HepG2 (cell line): ENCODE measurements at regions not wholly inside any gene's neighbourhood (a gene's known extent, or its start where the extent isn't known, plus 50 kb on each side); places are given as distances from the start of the nearest gene placed in this dataset.
A peak's percentile ranks its signal among the peaks of the same experiment; 100 is the strongest.
"Not testable (repeated sequence)": the region's sequence is repeated elsewhere in the genome, so short reads cannot be mapped to it uniquely, and the experiment has no call there.

Experiments
- ATAC-seq: fragments of 200-7000 bp; cut with Tn5 transposase; 3 replicates; pipeline ENCODE4 v1.9.1; 2020; ENCODE audit warnings: mild to moderate bottlenecking, moderate library complexity
- BruUV-seq: library from RNA; stranded (reverse); fragments of 400-500 nt; replicated peaks from 2 replicates; lab custom pipeline; 2021; lab: Mats Ljungman, UMichigan
- CTCF ChIA-PET: fragments of 300-600 bp; formaldehyde crosslinking; extraction: SDS; loops from one replicate; lab custom pipeline; 2021; ENCODE audit warnings: low total read pairs, inconsistent platforms, low intra/inter-chr PET ratio; lab: Yijun Ruan, JAX
- POLR2A ChIA-PET: fragments of 350-600 bp; sonication (Branson Sonifier 250); formaldehyde crosslinking; loops from one replicate; lab custom pipeline; 2020; ENCODE audit warnings: antibody characterized with exemption, inconsistent platforms; lab: Yijun Ruan, JAX
- DNase-seq: peaks from one replicate; pipeline ENCODE4 v3.0.0-alpha.2; 2015; ENCODE audit warnings: low spot score
- FAIRE-seq: peaks from 3 replicates; lab custom pipeline; 2011; peaks lifted over from hg19 to GRCh38; lab: Jason Lieb, UNC
- H2AFZ ChIP-seq: one replicate; pipeline ENCODE4 v1.6.1; 2011; ENCODE audit warnings: low read length, inconsistent platforms
- H3K27ac ChIP-seq: fragments of 300-600 bp; 3 replicates; pipeline ENCODE4 v1.8.0; 2011; ENCODE audit warnings: mixed run types, mild to moderate bottlenecking, mixed read lengths, low read length, inconsistent platforms; ENCODE audit not compliant: insufficient read depth; ENCODE audit errors: extremely low read length
- H3K27me3 ChIP-seq, 2 experiments: fragments of 200-600 bp in 1 of 2; 2 replicates in 1 of 2; 3 replicates in 1 of 2; pipeline versions ENCODE4 v1.6.0 to v1.8.0; 2011; ENCODE audit warnings: low read length in 2 of 2, mild to moderate bottlenecking in 2 of 2, moderate library complexity in 2 of 2, inconsistent platforms in 1 of 2; ENCODE audit not compliant: insufficient read depth in 2 of 2, control insufficient read depth in 1 of 2
- H3K36me3 ChIP-seq, 2 experiments: fragments of 200-600 bp in 1 of 2; replicated peaks in 1 of 2; 2 replicates in 1 of 2; 3 replicates in 1 of 2; pipeline versions ENCODE4 v1.5.1 to v1.8.0; 2011; ENCODE audit warnings: low read length in 2 of 2, inconsistent platforms in 1 of 2; ENCODE audit not compliant: insufficient read depth in 2 of 2, control insufficient read depth in 1 of 2
- H3K4me1 ChIP-seq: 2 replicates; pipeline ENCODE4 v1.5.1; 2012; ENCODE audit warnings: low read length, inconsistent platforms; ENCODE audit not compliant: insufficient read depth
- H3K4me2 ChIP-seq: 2 replicates; pipeline ENCODE4 v1.6.0; 2011; ENCODE audit warnings: low read depth, low read length, inconsistent platforms
- H3K4me3 ChIP-seq, 3 experiments: fragments of 200-600 bp in 1 of 3; sonication (generic), shearing (Covaris generic) in 1 of 3; replicated peaks in 1 of 3; 2 replicates each; pipeline ENCODE4 v1.5.1; 2011 to 2016; ENCODE audit warnings: low read length in 3 of 3, inconsistent platforms in 2 of 3, low read depth in 2 of 3, mild to moderate bottlenecking in 2 of 3, control low read depth in 1 of 3, mixed read lengths in 1 of 3; ENCODE audit not compliant: insufficient read depth in 1 of 3
- H3K79me2 ChIP-seq: one replicate; pipeline ENCODE4 v1.6.1; 2011; ENCODE audit warnings: low read length, inconsistent platforms; ENCODE audit not compliant: insufficient read depth
- H3K9ac ChIP-seq: 2 replicates; pipeline ENCODE4 v1.6.0; 2011; ENCODE audit warnings: mild to moderate bottlenecking, low read depth, low read length, inconsistent platforms; ENCODE audit not compliant: insufficient read depth
- H3K9me3 ChIP-seq: 2 replicates; pipeline ENCODE4 v1.5.1; 2012; ENCODE audit warnings: mild to moderate bottlenecking, low read length
- H4K20me1 ChIP-seq: 2 replicates; pipeline ENCODE4 v1.6.0; 2011; ENCODE audit warnings: inconsistent platforms, mild to moderate bottlenecking, low read length, moderate library complexity; ENCODE audit not compliant: insufficient read depth
- IRX3 ChIP-seq: sonication (generic); formaldehyde crosslinking; IDR thresholded peaks from 2 replicates; pipeline ENCODE4 v1.8.1; 2023; ENCODE audit warnings: mild to moderate bottlenecking, low read depth, missing genetic modification reagents, borderline replicate concordance
- LCORL ChIP-seq, 2 experiments: fragments of 450-650 bp in 1 of 2; sonication (generic) in 1 of 2; formaldehyde crosslinking in 1 of 2; IDR thresholded peaks; 2 replicates each; pipeline versions ENCODE4 v1.5.0 to v1.6.1; 2017 to 2020; ENCODE audit warnings: antibody characterized with exemption in 1 of 2, missing genetic modification reagents in 1 of 2
- SATB2 ChIP-seq: sonication (generic); formaldehyde crosslinking; IDR thresholded peaks from 2 replicates; pipeline ENCODE4 v1.5.0; 2020; ENCODE audit warnings: missing genetic modification reagents
- ZNF572 ChIP-seq: sonication (generic); formaldehyde crosslinking; IDR thresholded peaks from 2 replicates; pipeline ENCODE4 v1.5.1; 2020; ENCODE audit warnings: mild to moderate bottlenecking, missing genetic modification reagents
- ZNF7 ChIP-seq: IDR thresholded peaks from 2 replicates; pipeline ENCODE4 v1.6.1; 2016; ENCODE audit warnings: missing biosample characterization, missing genetic modification reagents
- ZNF737 ChIP-seq: sonication (generic); formaldehyde crosslinking; IDR thresholded peaks from 2 replicates; pipeline ENCODE4 v1.5.0; 2020; ENCODE audit warnings: missing genetic modification reagents, mild to moderate bottlenecking, borderline replicate concordance
- WGBS: methylation state at CpG from one replicate; pipeline ENCODE4 v1.1.6; 2017; ENCODE audit warnings: low lambda C conversion rate; 5-methylcytosine and 5-hydroxymethylcytosine counted together
- in situ Hi-C: cut with HindIII; loops from 2 replicates; pipeline ENCODE4 v1.10.0; 2017; ENCODE audit warnings: low pct_unique_long_range_greater_than_20kb; ENCODE audit not compliant: extremely low pct_ligation_motif_present
- intact Hi-C: fragments of 100-400 bp; cut with micrococcal nuclease; formaldehyde crosslinking; loops from one replicate; pipeline ENCODE4 v1.10.0; 2022; ENCODE audit not compliant: unreplicated experiment
- TF ChIP-seq, protein P1 (sequence below): sonication (generic); formaldehyde crosslinking; IDR thresholded peaks from 2 replicates; pipeline ENCODE4 v1.5.1; 2020; ENCODE audit warnings: mild to moderate bottlenecking, missing genetic modification reagents, borderline replicate concordance
- TF ChIP-seq, protein P2 (sequence below): sonication (generic); formaldehyde crosslinking; IDR thresholded peaks from 2 replicates; pipeline ENCODE4 v1.8.1; 2023; ENCODE audit warnings: mild to moderate bottlenecking, inconsistent platforms, moderate library complexity, missing genetic modification reagents, borderline replicate concordance
- TF ChIP-seq, protein P3 (sequence below): sonication (generic); formaldehyde crosslinking; IDR thresholded peaks from 2 replicates; pipeline ENCODE4 v1.5.0; 2020; ENCODE audit warnings: missing genetic modification reagents

DNA sequence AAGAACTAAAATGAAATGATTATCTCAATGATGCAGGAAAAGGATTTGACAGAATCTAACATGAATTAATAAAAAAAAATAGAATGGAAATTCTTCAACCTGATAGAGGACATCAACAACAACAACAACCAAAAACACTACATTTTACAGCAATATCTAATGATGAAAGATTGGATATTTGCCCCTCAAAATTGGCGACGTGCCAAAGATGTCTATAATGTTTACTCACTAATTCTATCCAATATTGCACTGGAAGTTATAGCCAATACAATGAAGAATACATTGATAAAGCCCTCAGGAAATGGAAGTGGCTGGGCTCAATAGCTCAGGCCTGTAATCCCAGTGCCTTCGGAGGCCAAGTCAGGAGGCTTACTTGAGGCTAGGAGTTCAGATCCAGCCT, 99.4 kb upstream of the ANTXRL start:
- H3K4me1 ChIP-seq; ATAC-seq; H3K27me3 ChIP-seq; intact Hi-C loops; H3K9me3 ChIP-seq; BruUV-seq; POLR2A ChIA-PET; H3K36me3 ChIP-seq; in situ Hi-C loops; H3K4me2 ChIP-seq; CTCF ChIA-PET; H3K79me2 ChIP-seq; H3K9ac ChIP-seq; H2AFZ ChIP-seq; H4K20me1 ChIP-seq; DNase-seq; H3K4me3 ChIP-seq; FAIRE-seq; H3K27ac ChIP-seq; TF ChIP-seq LCORL (CRISPR knock-in tag; IDR thresholded peaks at IDR 0.05): not testable (repeated sequence)
- peak; percentile 34; the same call in 1 of the 2 replicates for TF ChIP-seq LCORL (IDR thresholded peaks at IDR 0.05)
- 35% methylated on average over 3 of the region's 3 CpGs for WGBS

DNA sequence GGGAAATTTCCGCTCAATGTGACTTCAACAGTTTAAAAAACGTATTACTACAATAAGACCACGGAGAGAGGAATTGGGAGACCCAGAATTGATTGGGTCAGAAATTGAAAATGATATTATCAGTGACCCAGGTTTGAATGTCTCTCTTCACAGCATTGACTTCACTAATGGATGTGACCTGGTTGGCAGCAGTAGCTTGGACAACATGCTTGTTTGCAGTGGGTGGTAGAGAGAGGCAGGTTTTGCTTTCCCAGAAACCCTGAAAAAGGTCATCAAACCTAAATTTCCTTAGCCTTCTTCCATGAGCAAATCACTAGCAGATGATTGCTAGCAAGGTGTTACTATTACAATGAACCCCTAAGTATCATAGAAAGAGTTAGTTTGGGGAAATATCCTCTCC, 89.7 kb upstream of the ANTXRL start:
- no peaks in the 10 kb centered on the region for H3K27me3 ChIP-seq
- H3K4me2 ChIP-seq: no peak overlapping the region
- ChIA-PET CTCF (no interaction called here), POLR2A (no interaction called here)
- no peak overlapping the region for H3K9ac ChIP-seq
- DNase-seq (no peak), ATAC-seq (no peak), FAIRE-seq (no peak)
- no peaks in the 10 kb centered on the region for H3K36me3 ChIP-seq
- no peaks in the 10 kb centered on the region for H4K20me1 ChIP-seq
- H2AFZ ChIP-seq: no peak overlapping the region
- no peak overlapping the region for H3K27ac ChIP-seq
- no peaks in the 10 kb centered on the region for H3K4me1 ChIP-seq
- intact Hi-C loops (no loop called here), in situ Hi-C loops (no loop called here)
- H3K79me2 ChIP-seq: no peaks in the 10 kb centered on the region
- 7% methylated on average over 3 of the region's 3 CpGs for WGBS
- no peaks in the 10 kb centered on the region for H3K9me3 ChIP-seq
- no peak overlapping the region for H3K4me3 ChIP-seq
- BruUV-seq: no TSS peak
- TF ChIP-seq ZNF572 (CRISPR knock-in tag) (no peak), ZNF737 (CRISPR knock-in tag) (no peak), SATB2 (CRISPR knock-in tag) (no peak), ZNF7 (CRISPR knock-in tag) (no peak), IRX3 (CRISPR knock-in tag) (no peak)
- TF ChIP-seq, protein P1, sequence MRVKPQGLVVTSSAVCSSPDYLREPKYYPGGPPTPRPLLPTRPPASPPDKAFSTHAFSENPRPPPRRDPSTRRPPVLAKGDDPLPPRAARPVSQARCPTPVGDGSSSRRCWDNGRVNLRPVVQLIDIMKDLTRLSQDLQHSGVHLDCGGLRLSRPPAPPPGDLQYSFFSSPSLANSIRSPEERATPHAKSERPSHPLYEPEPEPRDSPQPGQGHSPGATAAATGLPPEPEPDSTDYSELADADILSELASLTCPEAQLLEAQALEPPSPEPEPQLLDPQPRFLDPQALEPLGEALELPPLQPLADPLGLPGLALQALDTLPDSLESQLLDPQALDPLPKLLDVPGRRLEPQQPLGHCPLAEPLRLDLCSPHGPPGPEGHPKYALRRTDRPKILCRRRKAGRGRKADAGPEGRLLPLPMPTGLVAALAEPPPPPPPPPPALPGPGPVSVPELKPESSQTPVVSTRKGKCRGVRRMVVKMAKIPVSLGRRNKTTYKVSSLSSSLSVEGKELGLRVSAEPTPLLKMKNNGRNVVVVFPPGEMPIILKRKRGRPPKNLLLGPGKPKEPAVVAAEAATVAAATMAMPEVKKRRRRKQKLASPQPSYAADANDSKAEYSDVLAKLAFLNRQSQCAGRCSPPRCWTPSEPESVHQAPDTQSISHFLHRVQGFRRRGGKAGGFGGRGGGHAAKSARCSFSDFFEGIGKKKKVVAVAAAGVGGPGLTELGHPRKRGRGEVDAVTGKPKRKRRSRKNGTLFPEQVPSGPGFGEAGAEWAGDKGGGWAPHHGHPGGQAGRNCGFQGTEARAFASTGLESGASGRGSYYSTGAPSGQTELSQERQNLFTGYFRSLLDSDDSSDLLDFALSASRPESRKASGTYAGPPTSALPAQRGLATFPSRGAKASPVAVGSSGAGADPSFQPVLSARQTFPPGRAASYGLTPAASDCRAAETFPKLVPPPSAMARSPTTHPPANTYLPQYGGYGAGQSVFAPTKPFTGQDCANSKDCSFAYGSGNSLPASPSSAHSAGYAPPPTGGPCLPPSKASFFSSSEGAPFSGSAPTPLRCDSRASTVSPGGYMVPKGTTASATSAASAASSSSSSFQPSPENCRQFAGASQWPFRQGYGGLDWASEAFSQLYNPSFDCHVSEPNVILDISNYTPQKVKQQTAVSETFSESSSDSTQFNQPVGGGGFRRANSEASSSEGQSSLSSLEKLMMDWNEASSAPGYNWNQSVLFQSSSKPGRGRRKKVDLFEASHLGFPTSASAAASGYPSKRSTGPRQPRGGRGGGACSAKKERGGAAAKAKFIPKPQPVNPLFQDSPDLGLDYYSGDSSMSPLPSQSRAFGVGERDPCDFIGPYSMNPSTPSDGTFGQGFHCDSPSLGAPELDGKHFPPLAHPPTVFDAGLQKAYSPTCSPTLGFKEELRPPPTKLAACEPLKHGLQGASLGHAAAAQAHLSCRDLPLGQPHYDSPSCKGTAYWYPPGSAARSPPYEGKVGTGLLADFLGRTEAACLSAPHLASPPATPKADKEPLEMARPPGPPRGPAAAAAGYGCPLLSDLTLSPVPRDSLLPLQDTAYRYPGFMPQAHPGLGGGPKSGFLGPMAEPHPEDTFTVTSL (CRISPR knock-in tag): no peak
- TF ChIP-seq, protein P2, sequence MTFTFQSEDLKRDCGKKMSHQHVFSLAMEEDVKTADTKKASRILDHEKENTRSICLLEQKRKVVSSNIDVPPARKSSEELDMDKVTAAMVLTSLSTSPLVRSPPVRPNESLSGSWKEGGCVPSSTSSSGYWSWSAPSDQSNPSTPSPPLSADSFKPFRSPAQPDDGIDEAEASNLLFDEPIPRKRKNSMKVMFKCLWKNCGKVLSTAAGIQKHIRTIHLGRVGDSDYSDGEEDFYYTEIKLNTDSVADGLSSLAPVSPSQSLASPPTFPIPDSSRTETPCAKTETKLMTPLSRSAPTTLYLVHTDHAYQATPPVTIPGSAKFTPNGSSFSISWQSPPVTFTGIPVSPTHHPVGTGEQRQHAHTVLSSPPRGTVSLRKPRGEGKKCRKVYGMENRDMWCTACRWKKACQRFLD: no peak
- TF ChIP-seq, protein P3, sequence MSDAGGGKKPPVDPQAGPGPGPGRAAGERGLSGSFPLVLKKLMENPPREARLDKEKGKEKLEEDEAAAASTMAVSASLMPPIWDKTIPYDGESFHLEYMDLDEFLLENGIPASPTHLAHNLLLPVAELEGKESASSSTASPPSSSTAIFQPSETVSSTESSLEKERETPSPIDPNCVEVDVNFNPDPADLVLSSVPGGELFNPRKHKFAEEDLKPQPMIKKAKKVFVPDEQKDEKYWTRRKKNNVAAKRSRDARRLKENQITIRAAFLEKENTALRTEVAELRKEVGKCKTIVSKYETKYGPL (CRISPR knock-in tag): no peak
